ENCODE measurements at regions not wholly inside any gene's neighbourhood (a gene's known extent, or its start where the extent isn't known, plus 50 kb on each side); places are given as distances from the start of the nearest gene placed in this dataset.
"Not testable (repeated sequence)": the region's sequence is repeated elsewhere in the genome, so short reads cannot be mapped to it uniquely, and the experiment has no call there.

DNA sequence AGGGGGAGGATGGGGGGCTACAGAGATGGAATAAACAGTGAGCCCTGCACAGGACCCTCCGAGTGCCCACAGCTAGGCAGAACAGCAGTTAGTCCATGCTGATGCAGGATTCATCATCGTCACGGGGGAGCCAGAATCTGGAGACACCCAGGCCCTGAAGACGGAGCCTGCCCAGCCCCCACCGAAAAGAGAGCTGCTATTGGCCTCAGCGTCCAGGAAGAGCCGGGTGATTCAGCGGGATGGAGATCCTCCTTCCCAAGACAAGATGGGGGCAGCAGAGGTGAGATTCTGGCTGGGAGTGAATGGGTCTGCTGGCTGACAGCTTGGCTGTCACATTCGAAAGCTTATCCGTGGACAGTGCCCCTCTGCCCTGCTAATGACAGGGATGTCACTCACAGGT, 133.6 kb upstream of the CRHR1 start:
- no peak for FAIRE-seq

DNA sequence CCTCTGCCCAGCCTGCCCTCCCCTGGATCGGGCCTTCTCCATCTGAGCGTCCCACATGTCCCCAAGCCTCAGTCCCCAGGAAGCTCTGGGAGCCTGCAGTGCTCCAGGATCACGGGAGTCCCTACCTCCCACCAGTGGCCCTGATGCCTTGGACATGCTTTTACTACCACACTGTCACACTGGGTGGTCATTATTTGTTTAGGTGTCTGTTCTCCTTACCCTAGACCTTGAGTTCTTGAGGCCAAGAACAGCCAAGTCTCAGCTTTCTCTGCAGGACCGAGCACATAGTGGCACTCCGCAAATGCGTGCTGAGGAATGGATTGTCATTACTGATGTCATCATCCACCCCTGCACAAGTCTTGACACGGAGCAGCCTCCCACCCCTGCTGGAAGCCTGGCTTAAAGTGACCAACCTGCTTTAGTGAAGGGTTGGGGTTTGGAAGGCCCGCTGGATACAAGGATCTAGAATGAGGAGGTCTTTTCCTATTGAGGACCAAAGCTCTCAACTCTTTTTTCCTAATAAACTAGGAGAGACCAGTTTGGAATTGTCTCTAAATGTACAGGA, 132.9 kb upstream of the CRHR1 start:
- FAIRE-seq, result no peak

DNA sequence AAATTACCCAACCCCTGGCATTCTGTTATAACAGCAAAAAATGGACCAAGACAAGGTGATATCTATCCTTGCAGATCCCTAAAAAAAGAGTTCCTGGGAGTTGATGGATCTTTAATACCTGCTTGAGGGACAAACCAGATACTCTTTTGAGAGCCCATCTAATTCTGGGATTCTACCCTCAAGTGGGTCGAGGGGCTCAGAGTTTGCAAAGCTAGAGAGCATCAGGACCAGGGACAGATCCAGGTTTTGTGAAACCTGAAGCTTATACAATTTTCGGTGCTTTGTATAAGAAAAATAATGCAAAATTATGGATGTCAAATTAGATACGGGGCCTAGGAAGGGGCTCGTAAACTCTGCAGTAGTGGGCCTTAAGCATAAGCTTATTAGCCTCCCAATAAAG, 130.5 kb upstream of the CRHR1 start:
- FAIRE-seq, result no peak

DNA sequence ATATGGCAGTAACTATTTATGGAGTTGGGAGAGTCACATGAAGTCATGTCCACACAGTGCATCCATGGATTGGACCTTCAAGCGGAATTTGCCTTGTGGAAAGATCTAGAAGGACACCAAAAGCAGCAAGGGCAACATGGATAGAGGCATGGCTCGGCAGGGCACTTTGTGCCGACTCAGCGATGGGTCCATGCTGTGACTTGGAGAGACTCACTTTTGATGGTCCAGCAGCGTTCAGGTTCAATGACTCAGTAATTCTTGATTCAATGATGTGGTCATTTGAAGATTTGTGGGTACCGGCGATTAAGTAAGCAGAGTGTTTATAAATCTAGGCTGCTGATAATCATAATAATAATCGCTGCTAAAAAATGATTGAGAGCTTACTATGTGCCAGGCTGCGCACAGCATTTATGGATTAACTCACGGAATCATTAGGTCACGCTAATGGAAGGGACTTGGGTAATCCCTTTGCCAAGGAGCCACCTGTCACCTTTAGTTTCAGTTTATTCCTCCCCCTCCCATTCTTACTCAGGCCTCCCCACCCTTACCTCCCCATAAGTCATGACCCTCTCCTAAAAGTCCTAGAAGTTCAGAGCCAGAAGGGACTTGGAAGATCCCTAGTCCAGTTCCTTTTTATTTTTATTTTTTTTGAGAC, 127.5 kb upstream of the CRHR1 start:
- no peak for FAIRE-seq

DNA sequence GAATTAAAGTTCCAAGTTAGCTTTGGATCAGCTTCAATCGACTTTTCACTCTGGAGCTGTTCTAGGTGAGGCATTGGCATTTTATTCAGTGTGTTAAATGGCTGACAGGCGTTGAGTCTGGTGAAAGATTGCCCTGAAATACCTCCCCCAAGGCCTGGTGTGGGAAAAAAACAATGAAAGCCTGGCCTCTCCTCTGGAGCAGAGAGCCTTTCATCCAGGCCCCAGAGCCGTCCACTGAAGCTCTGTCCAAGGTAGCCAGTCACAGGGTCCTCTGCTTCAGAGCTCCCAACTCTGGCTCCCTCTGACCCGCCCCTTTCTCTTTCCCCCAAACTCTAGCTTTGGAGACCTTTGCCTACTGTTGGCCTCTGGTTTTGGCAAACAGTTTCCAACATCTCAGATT, 123.6 kb upstream of the CRHR1 start:
- no peak for FAIRE-seq

DNA sequence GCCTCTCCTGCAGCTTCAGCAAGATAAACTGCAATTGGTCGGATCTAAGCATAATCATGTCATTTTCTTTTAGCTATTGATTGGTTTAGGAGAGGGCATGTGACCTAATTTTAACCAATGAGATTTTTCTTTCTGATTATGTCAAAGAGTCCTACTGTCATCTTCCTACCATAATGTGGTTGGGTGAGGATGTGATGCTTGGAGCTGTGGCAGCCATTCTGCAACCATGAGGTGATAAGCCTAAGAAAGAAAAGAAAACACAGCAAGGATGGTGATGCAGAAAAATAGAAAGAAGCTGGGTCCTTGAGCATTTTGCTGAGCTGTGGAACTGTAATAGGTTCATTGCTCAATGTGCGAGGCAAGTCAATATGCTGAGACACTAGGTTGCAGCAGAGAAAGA, 121.7 kb upstream of the CRHR1 start:
- FAIRE-seq, result no peak

DNA sequence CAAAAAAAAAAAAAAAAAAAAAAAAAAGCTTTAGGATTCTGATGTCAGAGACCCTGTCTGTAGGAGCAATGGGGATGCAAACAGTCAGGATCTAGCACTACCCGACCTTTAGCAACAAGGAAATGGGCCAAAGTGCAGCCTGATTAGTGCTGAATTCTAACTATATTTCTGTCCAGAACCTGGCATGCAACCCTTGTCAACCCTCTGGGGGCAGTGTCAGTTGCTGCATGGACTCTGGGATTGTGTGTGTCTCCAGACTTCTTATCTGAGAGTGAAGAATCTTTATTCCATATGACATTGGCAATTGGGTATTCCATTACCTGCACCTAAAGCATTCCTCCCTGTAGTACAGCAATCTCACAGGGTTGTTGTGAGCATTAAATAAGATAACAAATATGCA, 120.3 kb upstream of the CRHR1 start:
- FAIRE-seq, result no peak

DNA sequence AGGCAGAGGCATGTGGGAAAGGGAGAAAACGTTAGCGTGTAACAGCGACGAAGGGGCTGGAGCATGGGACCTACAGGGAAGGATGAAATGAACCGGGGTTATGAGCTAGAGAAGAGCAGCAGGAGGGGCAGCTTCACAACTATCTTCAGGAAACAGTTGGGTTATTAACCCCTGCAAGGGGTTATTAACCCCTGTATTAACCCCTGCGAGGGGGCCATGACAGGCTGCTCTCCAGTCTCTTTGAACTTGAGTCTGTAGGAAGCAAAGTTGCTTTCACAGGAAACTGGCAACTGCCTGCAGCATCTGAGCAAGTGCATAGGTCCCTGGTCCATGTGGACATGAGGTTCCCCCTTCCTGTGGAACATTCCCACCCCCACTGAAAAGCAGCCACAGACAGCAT, 119.2 kb upstream of the CRHR1 start:
- no peak for FAIRE-seq

DNA sequence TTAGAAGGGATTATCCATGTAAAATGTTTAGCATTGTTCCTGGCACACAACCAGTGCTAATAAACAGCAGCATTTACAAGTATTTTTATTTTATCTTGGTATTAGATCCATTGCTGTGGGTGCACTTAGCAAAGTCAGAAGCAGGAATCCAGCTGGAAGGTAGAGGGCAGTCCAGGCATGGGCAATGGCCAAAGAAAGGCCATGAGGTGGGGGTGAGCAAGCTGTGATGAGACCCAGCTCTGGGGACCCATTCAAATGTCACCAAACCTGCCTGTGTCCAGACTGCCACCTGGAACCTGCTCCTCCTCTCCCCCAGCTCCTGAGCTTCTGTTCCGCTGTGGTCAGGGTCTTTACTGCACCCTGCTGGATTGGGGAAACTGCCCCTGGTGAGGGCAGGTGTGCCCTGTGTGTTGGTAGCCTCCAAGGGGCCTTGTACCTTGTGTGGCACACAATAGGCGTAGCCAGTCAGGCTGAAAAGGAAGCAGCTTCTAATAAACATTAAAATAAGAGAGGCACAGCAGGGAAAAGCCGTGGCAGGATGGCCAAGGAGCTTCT, 118.0 kb upstream of the CRHR1 start:
- FAIRE-seq, result no peak

DNA sequence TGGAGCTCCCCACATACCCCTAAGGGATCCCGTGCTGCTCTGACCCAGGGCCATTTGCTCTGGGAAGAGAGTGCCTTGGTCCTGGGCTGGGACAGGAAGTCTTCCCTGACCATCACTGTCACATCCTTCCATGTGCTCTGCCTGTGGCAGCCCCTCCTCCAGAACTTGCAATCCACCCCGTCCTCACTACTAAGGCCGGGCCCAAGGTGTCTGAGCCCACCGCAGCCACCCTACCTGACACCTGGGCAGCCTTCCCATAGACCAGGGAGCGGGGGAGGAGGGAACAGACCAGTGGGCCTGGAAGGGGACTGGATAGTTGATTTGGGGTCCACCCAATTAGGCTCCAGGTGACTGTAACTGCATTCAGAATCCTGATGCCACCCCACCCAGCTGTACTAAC, 117.5 kb upstream of the CRHR1 start:
- FAIRE-seq, result no peak

DNA sequence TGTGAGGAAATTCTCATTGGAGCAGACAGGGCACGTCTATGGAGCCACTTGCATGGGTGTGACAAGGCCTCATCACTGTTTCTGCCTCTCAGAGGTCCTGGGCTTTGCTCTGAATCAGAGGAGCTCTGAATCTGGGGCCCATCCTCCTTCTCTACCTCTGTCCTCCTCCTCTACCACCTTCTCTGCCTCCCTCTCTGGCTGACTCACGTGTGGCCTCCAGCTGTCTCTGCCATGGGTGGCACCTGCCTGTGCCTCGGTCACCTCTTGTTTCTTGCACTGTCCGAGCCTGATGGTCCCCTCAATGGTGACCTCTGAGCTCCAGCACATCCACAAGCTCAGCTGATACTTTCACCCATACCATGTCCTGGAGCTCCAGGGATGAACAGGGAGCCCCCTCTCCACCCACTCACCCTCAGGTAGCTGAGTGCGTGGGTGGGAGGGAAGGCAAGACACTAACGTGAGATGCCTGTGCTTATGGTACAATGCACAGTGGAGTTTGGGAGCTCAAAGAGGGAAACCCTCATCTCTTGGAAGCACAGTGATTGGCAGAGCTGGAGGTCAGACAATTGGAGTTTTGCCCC, 116.4 kb upstream of the CRHR1 start:
- no peak for FAIRE-seq

DNA sequence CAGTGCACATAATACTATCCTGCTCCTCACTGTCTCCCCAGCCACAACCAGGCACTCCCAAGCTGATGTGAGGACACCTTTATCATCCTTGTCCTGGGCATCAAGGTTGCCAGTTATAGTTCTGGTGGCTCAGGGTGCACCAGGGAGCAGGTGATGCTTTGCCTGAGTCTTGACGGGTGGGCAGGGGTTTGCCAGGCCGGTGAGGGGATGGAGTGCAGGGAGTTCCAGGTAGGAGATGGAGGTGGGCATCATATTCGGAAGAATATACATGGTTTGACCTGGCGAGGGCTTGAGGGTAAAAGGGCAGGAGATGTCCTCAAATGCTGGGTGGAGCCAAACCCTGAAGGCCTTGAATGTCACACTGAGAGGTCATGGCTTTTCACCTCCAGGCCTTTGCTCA, 115.8 kb upstream of the CRHR1 start:
- FAIRE-seq, result no peak

DNA sequence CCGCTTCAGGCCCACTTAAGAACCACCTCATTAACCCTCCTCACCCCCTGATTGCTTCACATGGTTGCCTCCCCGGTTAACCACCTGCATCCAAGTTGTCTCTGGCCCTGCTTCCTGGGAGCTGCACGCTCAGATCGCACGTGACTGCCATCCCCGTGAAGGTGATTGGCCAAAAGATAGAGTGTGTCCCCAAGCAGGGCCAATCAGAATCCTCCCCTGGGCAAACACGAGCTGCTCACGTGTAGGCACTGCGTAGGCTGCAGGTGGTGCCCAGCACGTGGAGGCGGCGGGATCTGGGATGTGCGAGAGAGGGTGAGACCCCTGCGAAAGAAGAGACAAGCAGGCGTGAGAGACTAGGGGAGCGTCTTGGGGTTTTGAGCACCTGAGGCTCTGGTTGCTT, 111.8 kb upstream of the CRHR1 start:
- no peak for FAIRE-seq

DNA sequence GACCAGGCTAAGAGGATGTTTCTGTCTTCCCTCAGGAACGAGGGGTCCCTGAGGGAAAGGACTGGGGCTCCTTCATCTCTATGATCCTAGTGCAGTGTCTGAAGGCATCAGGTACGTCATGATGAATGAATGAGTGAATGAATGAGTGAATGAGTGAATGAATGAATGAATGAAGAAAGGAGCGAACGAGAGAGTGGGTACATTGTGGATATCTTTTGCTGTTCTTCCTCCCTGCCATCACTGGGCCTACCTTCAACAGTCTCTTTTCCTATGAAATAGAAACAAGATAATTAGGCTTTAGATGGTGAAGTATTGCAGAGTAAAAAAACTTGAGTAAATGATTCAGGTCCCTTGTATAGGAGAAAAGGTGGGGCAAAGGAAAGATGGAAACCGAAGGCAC, 111.3 kb upstream of the CRHR1 start:
- FAIRE-seq, result no peak

DNA sequence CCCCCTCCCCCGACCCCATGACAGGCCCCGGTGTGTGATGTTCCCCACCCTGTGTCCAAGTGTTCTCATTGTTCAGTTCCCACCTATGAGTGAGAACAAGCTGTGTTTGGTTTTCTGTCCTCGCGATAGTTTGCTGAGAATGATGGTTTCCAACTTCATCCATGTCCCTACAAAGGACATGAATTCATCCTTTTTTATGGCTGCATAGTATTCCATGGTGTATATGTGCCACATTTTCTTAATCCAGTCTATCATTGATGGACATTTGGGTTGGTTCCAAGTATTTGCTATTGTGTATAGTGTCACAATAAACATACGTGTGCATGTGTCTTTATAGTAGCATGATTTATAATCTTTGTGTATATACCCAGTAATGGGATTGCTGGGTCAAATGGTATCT, 110.4 kb upstream of the CRHR1 start:
- not testable (repeated sequence) for FAIRE-seq

DNA sequence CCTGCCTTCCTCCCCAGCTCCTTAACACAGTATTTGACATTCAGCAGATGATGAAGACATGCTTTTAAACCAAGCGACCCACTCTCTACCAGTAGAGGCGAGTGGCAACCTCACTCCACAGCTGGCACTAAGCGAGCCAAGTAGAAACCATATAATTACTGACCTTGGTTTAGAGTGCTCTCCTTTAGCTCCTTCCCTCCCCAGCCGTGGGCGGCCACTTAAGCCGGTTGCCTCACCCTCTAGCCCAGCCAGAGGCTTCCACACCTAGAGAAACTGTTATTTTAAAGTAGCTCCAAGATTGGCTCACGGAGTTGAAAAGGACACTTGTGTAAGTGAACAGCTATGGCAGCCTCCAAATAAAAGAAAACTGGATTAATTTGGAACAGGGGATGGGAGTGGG, 109.1 kb upstream of the CRHR1 start:
- FAIRE-seq, result no peak

DNA sequence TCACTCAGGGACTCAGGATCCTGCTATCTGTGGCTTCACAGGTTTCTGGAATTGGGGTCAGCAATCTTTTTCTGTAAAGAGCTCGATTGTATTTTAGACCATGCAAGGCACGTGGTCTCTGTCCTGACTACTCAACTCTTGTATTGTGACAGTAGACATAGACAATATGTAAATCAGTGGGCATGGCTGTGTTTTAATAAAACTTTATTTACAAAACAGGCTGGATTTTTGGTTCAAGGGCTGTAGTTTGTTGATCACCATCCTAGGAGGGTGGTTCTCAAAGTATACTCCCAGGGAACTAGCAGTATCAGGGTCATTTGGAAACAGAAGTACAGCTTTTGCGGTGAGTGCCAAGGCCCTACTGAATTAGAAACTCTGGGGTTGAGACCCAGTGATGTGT, 108.2 kb upstream of the CRHR1 start:
- no peak for FAIRE-seq

DNA sequence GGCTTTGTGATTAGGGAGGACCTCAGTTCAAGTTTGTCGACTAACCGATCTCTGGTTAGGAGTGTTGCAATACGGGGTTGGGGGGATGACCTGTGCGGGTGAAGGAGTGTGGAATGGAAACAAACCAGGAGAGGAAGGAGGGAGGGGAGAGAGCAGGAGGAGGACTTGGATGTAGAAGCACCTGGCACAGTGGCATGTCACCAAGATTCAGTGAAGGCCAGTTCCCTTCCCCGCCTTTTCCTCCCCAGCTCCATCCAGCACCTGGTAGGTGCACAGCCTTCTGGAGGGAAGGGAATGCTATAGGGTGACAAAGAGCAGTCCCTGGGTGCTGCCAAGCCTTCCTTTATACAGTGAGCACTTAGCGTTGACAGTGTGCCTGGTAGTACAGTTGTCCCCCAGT, 107.4 kb upstream of the CRHR1 start:
- FAIRE-seq, result no peak

DNA sequence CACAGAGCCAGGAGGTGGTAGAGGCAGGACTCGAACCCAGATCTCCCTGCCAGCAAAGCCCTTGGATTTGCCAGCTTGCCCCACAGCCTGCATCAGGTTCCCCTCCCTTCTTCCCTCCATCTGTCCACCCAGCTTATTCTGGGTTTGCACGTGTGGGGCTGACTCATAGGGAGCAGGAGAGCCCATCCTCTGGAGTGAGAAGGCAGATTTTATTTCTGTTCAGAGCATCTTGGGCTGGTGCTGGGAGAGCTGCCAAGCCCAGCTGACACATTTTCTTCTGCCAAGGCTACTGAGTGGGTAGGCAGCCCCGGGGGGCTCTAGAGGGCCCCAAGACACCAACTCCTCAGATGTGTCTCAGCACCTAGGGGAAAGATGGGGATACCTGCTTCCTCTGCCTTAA, 106.3 kb upstream of the CRHR1 start:
- FAIRE-seq, result no peak

DNA sequence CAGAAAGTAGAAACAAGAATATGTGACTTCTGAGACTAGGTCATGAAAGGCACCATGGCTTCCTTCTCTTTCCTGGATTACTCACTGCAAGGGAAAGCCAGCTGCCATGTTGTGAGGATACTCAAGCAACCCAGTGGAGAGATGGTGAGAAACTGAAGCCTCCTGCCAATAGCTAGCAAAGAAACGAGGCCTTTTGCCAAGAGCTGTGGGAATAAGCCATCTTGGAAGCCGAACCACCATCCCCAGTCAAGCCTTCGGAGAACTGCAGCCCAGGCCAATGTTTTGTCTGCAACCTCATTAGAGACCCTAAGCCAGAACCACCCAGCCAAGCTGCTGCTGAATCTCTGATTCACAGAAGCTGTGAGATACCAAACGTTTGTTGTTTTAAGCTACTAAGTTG, 104.7 kb upstream of the CRHR1 start:
- FAIRE-seq, result no peak

DNA sequence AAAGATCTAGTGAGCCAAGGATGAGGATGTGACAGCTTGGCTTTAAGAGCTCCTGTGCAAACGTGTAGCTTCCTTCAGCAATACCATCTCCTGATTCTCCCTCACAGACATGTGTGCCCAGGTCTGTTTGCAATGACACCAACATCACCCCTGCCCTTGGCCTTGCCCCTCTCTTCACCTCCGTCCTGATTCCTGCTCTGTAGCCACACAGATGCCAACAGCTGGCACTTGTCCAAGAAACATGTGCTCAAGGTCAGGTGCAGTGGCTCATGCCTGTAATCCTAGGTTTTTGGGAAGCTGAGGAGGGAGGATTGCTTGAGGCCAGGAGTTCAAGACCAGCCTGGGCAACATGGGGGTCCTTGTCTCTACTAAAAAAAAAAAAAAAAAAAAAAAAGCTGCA, 103.8 kb upstream of the CRHR1 start:
- no peak for FAIRE-seq

DNA sequence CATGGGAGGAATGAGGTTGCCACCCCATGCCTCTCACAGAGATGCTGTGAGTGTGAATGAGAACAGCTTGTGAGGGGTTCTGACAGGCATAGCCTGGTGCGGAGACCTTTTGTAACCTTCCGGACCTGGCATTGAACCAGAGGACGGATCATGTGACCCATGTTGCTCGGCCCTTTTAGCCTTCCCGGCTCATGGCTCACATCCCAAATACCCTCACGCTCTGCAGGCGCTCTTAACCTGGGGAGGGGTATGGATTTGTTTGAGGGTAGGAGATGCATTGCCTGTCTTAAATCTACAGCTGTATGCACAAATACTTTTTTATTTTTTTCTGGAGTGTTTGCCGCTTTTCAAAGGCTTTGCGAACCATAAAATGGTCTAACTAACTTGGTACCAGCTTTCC, 102.4 kb upstream of the CRHR1 start:
- FAIRE-seq, result no peak

DNA sequence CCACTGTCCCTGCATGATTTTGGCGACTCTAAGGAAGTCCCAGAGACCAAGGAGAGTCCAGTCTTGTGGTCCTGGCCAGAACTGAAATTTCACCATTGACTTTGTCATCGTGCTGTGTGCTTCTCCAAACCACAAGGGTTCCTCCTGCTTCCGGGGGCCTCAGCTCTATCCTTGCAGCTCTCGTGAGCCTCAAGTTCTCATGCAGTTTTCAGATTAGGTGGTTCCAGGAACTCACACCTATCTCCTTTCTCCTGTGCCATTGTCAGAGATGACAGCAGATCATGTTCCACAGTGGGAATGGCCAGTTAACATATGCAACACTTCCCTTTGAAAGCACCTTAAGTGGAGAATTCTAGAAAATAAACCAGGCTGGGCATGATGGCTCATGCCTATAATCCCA, 97.9 kb upstream of the CRHR1 start:
- no peak for FAIRE-seq

DNA sequence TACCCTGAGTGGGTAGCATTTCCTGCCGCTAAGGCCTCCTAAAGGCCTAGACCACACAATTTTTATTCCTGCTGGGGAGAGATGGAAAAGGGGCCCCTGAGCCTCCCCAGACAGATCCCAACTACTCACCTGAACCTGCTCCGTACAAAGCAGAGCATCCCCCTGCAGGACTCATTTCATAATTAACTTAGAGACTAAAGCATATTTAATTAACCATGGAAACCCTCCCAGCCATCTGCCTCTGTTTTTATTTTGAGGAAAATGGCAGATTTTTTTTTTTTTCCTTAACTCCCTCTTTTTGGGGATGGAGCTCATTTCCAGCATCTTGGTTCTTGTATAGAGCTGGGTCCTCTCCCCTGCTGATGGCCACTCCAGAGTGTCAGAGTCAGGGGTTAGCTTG, 96.5 kb upstream of the CRHR1 start:
- FAIRE-seq, result no peak

DNA sequence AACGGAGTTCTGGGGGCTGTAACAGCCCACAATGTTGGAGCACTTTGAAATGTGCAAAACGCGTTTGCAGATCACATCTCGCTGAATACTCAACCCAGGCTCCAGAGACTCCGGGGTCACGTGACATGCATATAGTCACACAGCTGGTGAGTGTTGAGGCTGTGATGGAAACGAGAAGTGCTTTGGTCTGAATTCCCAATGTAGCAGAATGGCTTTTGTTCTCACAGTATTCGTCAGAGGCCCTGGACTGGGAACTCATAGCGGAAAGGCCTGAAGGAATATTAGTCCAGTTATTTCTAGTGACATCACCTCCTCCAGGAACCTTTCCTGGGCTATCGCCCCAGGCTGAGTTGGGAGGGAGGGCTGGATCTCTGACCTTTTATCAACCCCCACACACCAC, 95.8 kb upstream of the CRHR1 start:
- no peak for FAIRE-seq

Data from TTC549 (cell line).